Chondrocyte (in vitro differentiated cells): ENCODE measurements at regions not wholly inside any gene's neighbourhood (a gene's known extent, or its start where the extent isn't known, plus 50 kb on each side); places are given as distances from the start of the nearest gene placed in this dataset.

ENCODE experiments used
- DNase-seq: peaks from one replicate; pipeline ENCODE4 v3.0.0; 2021; ENCODE audit warnings: mixed read lengths, low spot score
- H3K27ac Mint-ChIP-seq: one replicate; pipeline ENCODE4 v1.8.0; 2021; ENCODE audit warnings: mild to moderate bottlenecking, moderate library complexity, mixed read lengths; ENCODE audit not compliant: unreplicated experiment
- H3K27me3 Mint-ChIP-seq: 2 replicates; pipeline ENCODE4 v1.8.0; 2021; ENCODE audit warnings: low read depth, mixed read lengths
- H3K36me3 Mint-ChIP-seq: 2 replicates; pipeline ENCODE4 v1.8.0; 2021; ENCODE audit warnings: low read depth, mixed read lengths
- H3K4me1 Mint-ChIP-seq: 2 replicates; pipeline ENCODE4 v1.8.0; 2021; ENCODE audit warnings: low read depth, mild to moderate bottlenecking, mixed read lengths
- H3K4me3 Mint-ChIP-seq: one replicate; pipeline ENCODE4 v1.8.0; 2021; ENCODE audit warnings: mild to moderate bottlenecking, moderate library complexity, mixed read lengths; ENCODE audit not compliant: unreplicated experiment
- H3K9me3 Mint-ChIP-seq: 2 replicates; pipeline ENCODE4 v1.8.0; 2021; ENCODE audit warnings: low read depth, mixed read lengths
- CTCF ChIP-seq: fragments of 200-600 bp; sonication (generic); IDR thresholded peaks from 2 replicates; pipeline ENCODE4 v1.5.0; 2021; ENCODE audit warnings: antibody characterized with exemption, mild to moderate bottlenecking, moderate library complexity

- Mint-ChIP-seq H3K4me3 (no peak overlapping the region), H3K9me3 (peaks cover 3% of the 10 kb centered on the region)
- TF ChIP-seq CTCF, result no peak
Observed at GRCh38 chr1:78831731-78832360, 174.7 kb downstream of the ADGRL4 start.

GRCh38 chr1:78833491-78833890 lies 173.0 kb downstream of the ADGRL4 start:
- no peaks in the 10 kb centered on the region for H3K36me3 Mint-ChIP-seq
- H3K4me1 Mint-ChIP-seq, result peaks cover 64% of the 10 kb centered on the region
- peak overlapping the region; percentile 80 for H3K27ac Mint-ChIP-seq
- no peak for DNase-seq
- H3K27me3 Mint-ChIP-seq, result no peaks in the 10 kb centered on the region
- TF ChIP-seq CTCF, result no peak
- H3K4me3 Mint-ChIP-seq, result peak overlapping the region; percentile 4
- peaks cover 3% of the 10 kb centered on the region for H3K9me3 Mint-ChIP-seq

More at GRCh38 chr1:78831731-78832360, 174.7 kb downstream of the ADGRL4 start:
- no peak for DNase-seq
- Mint-ChIP-seq H3K27ac (peak overlapping the region; percentile 80), H3K4me1 (peaks cover 52% of the 10 kb centered on the region), H3K27me3 (no peaks in the 10 kb centered on the region), H3K36me3 (no peaks in the 10 kb centered on the region)

GRCh38 chr1:78834201-78834741 lies 172.3 kb downstream of the ADGRL4 start:
- H3K4me3 Mint-ChIP-seq, result no peak overlapping the region
- peak overlapping the region; percentile 80 for H3K27ac Mint-ChIP-seq
- peaks cover 3% of the 10 kb centered on the region for H3K9me3 Mint-ChIP-seq
- no peak for TF ChIP-seq CTCF
- H3K4me1 Mint-ChIP-seq, result peaks cover 64% of the 10 kb centered on the region
- no peak for DNase-seq
- no peaks in the 10 kb centered on the region for H3K27me3 Mint-ChIP-seq
- H3K36me3 Mint-ChIP-seq, result no peaks in the 10 kb centered on the region

- H3K36me3 Mint-ChIP-seq, result no peaks in the 10 kb centered on the region
- TF ChIP-seq CTCF, result no peak
- H3K27me3 Mint-ChIP-seq, result no peaks in the 10 kb centered on the region
- no peak overlapping the region for H3K27ac Mint-ChIP-seq
- peaks cover 3% of the 10 kb centered on the region for H3K9me3 Mint-ChIP-seq
- H3K4me1 Mint-ChIP-seq, result peaks cover 68% of the 10 kb centered on the region
- H3K4me3 Mint-ChIP-seq, result peak overlapping the region; percentile 3
- no peak for DNase-seq
Observed at GRCh38 chr1:78836726-78837125, 169.8 kb downstream of the ADGRL4 start.

GRCh38 chr1:78839704-78840277 lies 166.7 kb downstream of the ADGRL4 start:
- Mint-ChIP-seq H3K36me3 (no peaks in the 10 kb centered on the region), H3K9me3 (no peaks in the 10 kb centered on the region), H3K4me1 (peaks cover 68% of the 10 kb centered on the region), H3K27ac (no peak overlapping the region), H3K27me3 (no peaks in the 10 kb centered on the region), H3K4me3 (no peak overlapping the region)
- TF ChIP-seq CTCF, result peak; percentile 99
- no peak for DNase-seq
